ENCODE measurements at regions not wholly inside any gene's neighbourhood (a gene's known extent, or its start where the extent isn't known, plus 50 kb on each side); places are given as distances from the start of the nearest gene placed in this dataset.

DNA sequence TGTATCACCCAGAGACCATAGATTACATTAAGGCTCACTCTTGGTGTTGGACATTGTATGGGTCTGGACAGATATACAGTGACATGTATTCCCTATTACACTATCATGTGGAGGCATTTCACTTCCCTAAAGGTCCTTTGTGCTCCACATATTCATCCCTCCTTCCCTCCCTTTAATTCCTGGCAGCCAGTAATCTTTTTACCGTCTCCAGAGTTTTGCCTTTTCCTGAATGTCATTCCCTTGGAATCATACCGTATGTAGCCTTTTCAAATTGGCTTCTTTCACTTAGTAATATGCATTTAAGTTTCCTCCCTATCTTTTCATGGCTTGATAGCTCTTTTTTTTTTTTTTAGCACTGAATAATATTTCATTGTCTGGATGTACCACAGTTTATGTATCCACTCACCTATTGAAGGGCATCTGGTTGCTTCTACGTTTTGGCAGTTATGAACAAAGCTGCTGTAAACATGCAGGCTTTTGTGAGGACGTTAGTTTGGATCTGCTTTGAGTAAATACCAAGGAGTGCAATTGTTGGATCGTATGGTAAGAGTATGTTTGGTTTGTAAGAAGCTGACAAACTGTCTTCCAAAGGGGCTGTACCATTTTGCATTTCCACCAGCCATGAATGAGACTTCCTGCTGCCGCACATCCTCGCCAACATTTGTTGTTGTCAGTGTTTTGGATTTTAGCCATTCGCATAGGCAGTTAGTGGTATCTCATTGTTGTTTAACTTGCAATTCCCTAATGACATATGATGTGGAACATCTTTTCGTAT lies 122.1 kb upstream of the SMIM23 start:
- Histone ChIP-seq H3K36me3 (replicated peaks in 1 of 2; ENCODE audit: control extremely low read depth in 1 of 2, control insufficient read depth in 1 of 2, extremely low read depth in 1 of 2, insufficient read depth in 2 of 2, low read length in 1 of 2) (no peaks in the 10 kb centered on the region), H3K4me1 (ENCODE audit: control insufficient read depth in 2 of 2, insufficient read depth in 2 of 2, low read length in 2 of 2) (no peaks in the 10 kb centered on the region), H3K4me3 (ENCODE audit: control extremely low read depth in 1 of 5, extremely low read depth in 1 of 5, insufficient read depth in 1 of 5, low read depth in 2 of 5, low read length in 4 of 5) (no peak overlapping the region), H3K9me3 (ENCODE audit: control extremely low read depth in 1 of 3, control insufficient read depth in 2 of 3, insufficient read depth in 1 of 3, low read length in 2 of 3) (no peaks in the 10 kb centered on the region), H3K79me2 (ENCODE audit: control insufficient read depth, insufficient read depth, low read length) (no peaks in the 10 kb centered on the region), H3K27me3 (replicated peaks in 1 of 4; ENCODE audit: control extremely low read depth in 1 of 4, control insufficient read depth in 3 of 4, insufficient read depth in 4 of 4, low read length in 3 of 4) (no peaks in the 10 kb centered on the region), H2AFZ (ENCODE audit: insufficient read depth, low read depth, low read length, poor library complexity, severe bottlenecking) (no peak overlapping the region), H3K9ac (ENCODE audit: low read length) (no peak overlapping the region), H3K4me2 (replicated peaks; ENCODE audit: low read depth, low read length, poor library complexity, severe bottlenecking) (no peak overlapping the region), H4K20me1 (ENCODE audit: control insufficient read depth, insufficient read depth, low read length, poor library complexity, severe bottlenecking) (no peaks in the 10 kb centered on the region), H3K27ac (ENCODE audit: low read length in 2 of 2) (no peak overlapping the region)
- H3K9me3 Mint-ChIP-seq (ENCODE audit: insufficient read depth), result no peaks in the 10 kb centered on the region
- ATAC-seq (ENCODE audit: low read depth), result no peak
- no peak overlapping the region for H3K4me3 Mint-ChIP-seq
- H3K4me1 Mint-ChIP-seq, result no peaks in the 10 kb centered on the region
- WGBS (ENCODE audit: insufficient coverage), result 92% methylated on average over 6 of the region's 9 CpGs
- no peak for DNase-seq
- no peak overlapping the region for H3K27ac Mint-ChIP-seq
- peaks cover 4% of the 10 kb centered on the region for H3K27me3 Mint-ChIP-seq
- TF ChIP-seq EZH2 (IDR thresholded peaks at IDR 0.05; ENCODE audit: borderline replicate concordance, insufficient read depth, low read depth, low read length, poor library complexity, severe bottlenecking), result no peak
- TF ChIP-seq, protein P1, sequence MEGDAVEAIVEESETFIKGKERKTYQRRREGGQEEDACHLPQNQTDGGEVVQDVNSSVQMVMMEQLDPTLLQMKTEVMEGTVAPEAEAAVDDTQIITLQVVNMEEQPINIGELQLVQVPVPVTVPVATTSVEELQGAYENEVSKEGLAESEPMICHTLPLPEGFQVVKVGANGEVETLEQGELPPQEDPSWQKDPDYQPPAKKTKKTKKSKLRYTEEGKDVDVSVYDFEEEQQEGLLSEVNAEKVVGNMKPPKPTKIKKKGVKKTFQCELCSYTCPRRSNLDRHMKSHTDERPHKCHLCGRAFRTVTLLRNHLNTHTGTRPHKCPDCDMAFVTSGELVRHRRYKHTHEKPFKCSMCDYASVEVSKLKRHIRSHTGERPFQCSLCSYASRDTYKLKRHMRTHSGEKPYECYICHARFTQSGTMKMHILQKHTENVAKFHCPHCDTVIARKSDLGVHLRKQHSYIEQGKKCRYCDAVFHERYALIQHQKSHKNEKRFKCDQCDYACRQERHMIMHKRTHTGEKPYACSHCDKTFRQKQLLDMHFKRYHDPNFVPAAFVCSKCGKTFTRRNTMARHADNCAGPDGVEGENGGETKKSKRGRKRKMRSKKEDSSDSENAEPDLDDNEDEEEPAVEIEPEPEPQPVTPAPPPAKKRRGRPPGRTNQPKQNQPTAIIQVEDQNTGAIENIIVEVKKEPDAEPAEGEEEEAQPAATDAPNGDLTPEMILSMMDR (IDR thresholded peaks at IDR 0.05), result no peak
- intact Hi-C loops (cut with micrococcal nuclease), result no loop called here
- POLR2A ChIA-PET, result no interaction called here
- CTCF ChIA-PET, result no interaction called here

GRCh38 chr5:171664489-171664888 lies 121.1 kb upstream of the SMIM23 start:
- Mint-ChIP-seq H3K4me1 (no peaks in the 10 kb centered on the region), H3K4me3 (no peak overlapping the region), H3K27ac (no peak overlapping the region)

More at GRCh38 chr5:171664489-171664888, 121.1 kb upstream of the SMIM23 start:
- Histone ChIP-seq H3K4me1 (ENCODE audit: control insufficient read depth in 2 of 2, insufficient read depth in 2 of 2, low read length in 2 of 2) (no peaks in the 10 kb centered on the region), H3K4me3 (ENCODE audit: control extremely low read depth in 1 of 5, extremely low read depth in 1 of 5, insufficient read depth in 1 of 5, low read depth in 2 of 5, low read length in 4 of 5) (no peak overlapping the region), H2AFZ (ENCODE audit: insufficient read depth, low read depth, low read length, poor library complexity, severe bottlenecking) (no peak overlapping the region), H3K4me2 (replicated peaks; ENCODE audit: low read depth, low read length, poor library complexity, severe bottlenecking) (no peak overlapping the region), H3K9me3 (ENCODE audit: control extremely low read depth in 1 of 3, control insufficient read depth in 2 of 3, insufficient read depth in 1 of 3, low read length in 2 of 3) (no peaks in the 10 kb centered on the region), H3K27ac (ENCODE audit: low read length in 2 of 2) (no peak overlapping the region), H3K36me3 (replicated peaks in 1 of 2; ENCODE audit: control extremely low read depth in 1 of 2, control insufficient read depth in 1 of 2, extremely low read depth in 1 of 2, insufficient read depth in 2 of 2, low read length in 1 of 2) (no peaks in the 10 kb centered on the region), H4K20me1 (ENCODE audit: control insufficient read depth, insufficient read depth, low read length, poor library complexity, severe bottlenecking) (no peaks in the 10 kb centered on the region), H3K79me2 (ENCODE audit: control insufficient read depth, insufficient read depth, low read length) (no peaks in the 10 kb centered on the region), H3K9ac (ENCODE audit: low read length) (no peak overlapping the region), H3K27me3 (replicated peaks in 1 of 4; ENCODE audit: control extremely low read depth in 1 of 4, control insufficient read depth in 3 of 4, insufficient read depth in 4 of 4, low read length in 3 of 4) (no peaks in the 10 kb centered on the region)
- DNase-seq, result no peak
- ChIA-PET POLR2A (no interaction called here), CTCF (no interaction called here)
- no peak for ATAC-seq (ENCODE audit: low read depth)
- WGBS (ENCODE audit: insufficient coverage), result 93% methylated on average over 1 of the region's 4 CpGs
- H3K27me3 Mint-ChIP-seq, result no peaks in the 10 kb centered on the region
- H3K9me3 Mint-ChIP-seq (ENCODE audit: insufficient read depth), result no peaks in the 10 kb centered on the region
- intact Hi-C loops (cut with micrococcal nuclease), result no loop called here
- TF ChIP-seq, protein P1 (IDR thresholded peaks at IDR 0.05), result no peak
- no peak for TF ChIP-seq EZH2 (IDR thresholded peaks at IDR 0.05; ENCODE audit: borderline replicate concordance, insufficient read depth, low read depth, low read length, poor library complexity, severe bottlenecking)
